ENCODE measurements at regions not wholly inside any gene's neighbourhood (a gene's known extent, or its start where the extent isn't known, plus 50 kb on each side); places are given as distances from the start of the nearest gene placed in this dataset.
"Not testable (repeated sequence)": the region's sequence is repeated elsewhere in the genome, so short reads cannot be mapped to it uniquely, and the experiment has no call there.

GRCh38 chr6:76843054-76843822 lies 620.1 kb downstream of the HTR1B start:
- peak in 1 of 2 donors; percentile 1 for DNase-seq

- DNase-seq: no peak
These were observed 622.4 kb downstream of the HTR1B start for GRCh38 chr6:76840865-76841264.

- no peak for DNase-seq
These were observed 623.1 kb downstream of the HTR1B start for GRCh38 chr6:76840041-76840745.

- no peak for DNase-seq
These were observed 623.8 kb downstream of the HTR1B start for GRCh38 chr6:76839505-76839904.

GRCh38 chr6:76837564-76837963 lies 625.7 kb downstream of the HTR1B start:
- no peak for DNase-seq

- DNase-seq: no peak
These were observed 627.6 kb downstream of the HTR1B start for GRCh38 chr6:76835695-76836094.

- no peak for DNase-seq
These were observed 628.0 kb downstream of the HTR1B start for GRCh38 chr6:76835293-76835692.

- DNase-seq: no peak
These were observed 628.9 kb downstream of the HTR1B start for GRCh38 chr6:76834399-76834798.

- no peak for DNase-seq
These were observed 632.0 kb downstream of the HTR1B start for GRCh38 chr6:76831299-76831698.

GRCh38 chr6:76823578-76823977 lies 639.7 kb downstream of the HTR1B start:
- DNase-seq: not testable (repeated sequence)

GRCh38 chr6:76818451-76818850 lies 644.8 kb downstream of the HTR1B start:
- no peak for DNase-seq

- no peak for DNase-seq
These were observed 645.9 kb downstream of the HTR1B start for GRCh38 chr6:76817429-76817828.

GRCh38 chr6:76814496-76815458 lies 648.5 kb downstream of the HTR1B start:
- DNase-seq: no peak

- no peak for DNase-seq
These were observed 653.0 kb downstream of the HTR1B start for GRCh38 chr6:76810286-76810685.

GRCh38 chr6:76803038-76803580 lies 660.2 kb downstream of the HTR1B start:
- no peak for DNase-seq

- DNase-seq: no peak
These were observed 670.9 kb downstream of the HTR1B start for GRCh38 chr6:76792394-76792793.

- no peak for DNase-seq
These were observed 672.4 kb downstream of the HTR1B start for GRCh38 chr6:76790881-76791280.

GRCh38 chr6:76790045-76790796 lies 673.1 kb downstream of the HTR1B start:
- DNase-seq: no peak

GRCh38 chr6:76789580-76789979 lies 673.7 kb downstream of the HTR1B start:
- DNase-seq: no peak

GRCh38 chr6:76788155-76788554 lies 675.1 kb downstream of the HTR1B start:
- no peak for DNase-seq

GRCh38 chr6:76779068-76779467 lies 684.2 kb downstream of the HTR1B start:
- DNase-seq: no peak
